Astrocyte (in vitro differentiated cells and primary cell): ENCODE measurements at regions not wholly inside any gene's neighbourhood (a gene's known extent, or its start where the extent isn't known, plus 50 kb on each side); places are given as distances from the start of the nearest gene placed in this dataset.

Experiments
- DNase-seq: peaks from one replicate; pipeline ENCODE4 v3.0.0-alpha.2; 2010; ENCODE audit warnings: low read depth
- FAIRE-seq: peaks from 2 replicates; lab custom pipeline; 2011; peaks lifted over from hg19 to GRCh38; lab: Jason Lieb, UNC
- H2AFZ ChIP-seq: 2 replicates; pipeline ENCODE4 v1.6.0; 2012; ENCODE audit warnings: low read depth, low read length, inconsistent platforms
- H3K27ac ChIP-seq: 2 replicates; pipeline ENCODE4 v1.5.1; 2011; ENCODE audit warnings: low read depth, low read length, inconsistent platforms
- H3K27me3 ChIP-seq: 2 replicates; pipeline ENCODE4 v1.6.0; 2011; ENCODE audit warnings: low read length, inconsistent platforms; ENCODE audit not compliant: insufficient read depth
- H3K36me3 ChIP-seq: 2 replicates; pipeline ENCODE4 v1.5.1; 2011; ENCODE audit warnings: low read length, inconsistent platforms; ENCODE audit not compliant: insufficient read depth
- H3K4me1 ChIP-seq: 2 replicates; pipeline ENCODE4 v1.5.1; 2011; ENCODE audit warnings: low read length, inconsistent platforms; ENCODE audit not compliant: insufficient read depth
- H3K4me2 ChIP-seq: 2 replicates; pipeline ENCODE4 v1.6.0; 2012; ENCODE audit warnings: low read length, inconsistent platforms
- H3K4me3 ChIP-seq: 2 replicates; pipeline ENCODE4 v1.5.1; 2011; ENCODE audit warnings: low read depth, mild to moderate bottlenecking, low read length, inconsistent platforms; ENCODE audit not compliant: insufficient read depth
- H3K79me2 ChIP-seq: 2 replicates; pipeline ENCODE4 v1.6.0; 2012; ENCODE audit warnings: mild to moderate bottlenecking, low read length, inconsistent platforms; ENCODE audit not compliant: insufficient read depth
- H3K9ac ChIP-seq: 2 replicates; pipeline ENCODE4 v1.6.0; 2012; ENCODE audit warnings: mild to moderate bottlenecking, low read length, inconsistent platforms
- H3K9me3 ChIP-seq: 2 replicates; pipeline ENCODE4 v1.5.1; 2012; ENCODE audit warnings: low read depth, mild to moderate bottlenecking, low read length, inconsistent platforms; ENCODE audit not compliant: insufficient read depth
- H4K20me1 ChIP-seq: 2 replicates; pipeline ENCODE4 v1.6.0; 2012; ENCODE audit warnings: low read length, inconsistent platforms; ENCODE audit not compliant: insufficient read depth
- H3K27ac Mint-ChIP-seq: one replicate; pipeline ENCODE4 v1.8.0; 2021; ENCODE audit warnings: mild to moderate bottlenecking, mixed read lengths; ENCODE audit not compliant: unreplicated experiment
- H3K27me3 Mint-ChIP-seq: one replicate; pipeline ENCODE4 v1.8.0; 2021; ENCODE audit warnings: low read depth, mixed read lengths; ENCODE audit not compliant: unreplicated experiment
- H3K36me3 Mint-ChIP-seq: one replicate; pipeline ENCODE4 v1.8.0; 2021; ENCODE audit warnings: low read depth, mixed read lengths; ENCODE audit not compliant: unreplicated experiment
- H3K4me1 Mint-ChIP-seq: one replicate; pipeline ENCODE4 v1.8.0; 2021; ENCODE audit warnings: low read depth, mixed read lengths; ENCODE audit not compliant: unreplicated experiment
- H3K4me3 Mint-ChIP-seq: one replicate; pipeline ENCODE4 v1.8.0; 2021; ENCODE audit warnings: mild to moderate bottlenecking, moderate library complexity, mixed read lengths; ENCODE audit not compliant: unreplicated experiment
- H3K9me3 Mint-ChIP-seq: one replicate; pipeline ENCODE4 v1.8.0; 2021; ENCODE audit warnings: mild to moderate bottlenecking, mixed read lengths; ENCODE audit not compliant: unreplicated experiment
- EZH2 ChIP-seq: IDR thresholded peaks from 2 replicates; pipeline ENCODE4 v1.6.1; 2012; ENCODE audit warnings: mild to moderate bottlenecking, low read length, inconsistent platforms; ENCODE audit not compliant: insufficient read depth
- TF ChIP-seq, protein P1 (sequence below): IDR thresholded peaks from 2 replicates; pipeline ENCODE4 v1.5.1; 2011; ENCODE audit warnings: low read depth, mild to moderate bottlenecking, inconsistent platforms, low read length, moderate library complexity; ENCODE audit not compliant: insufficient read depth

- H3K9me3 Mint-ChIP-seq = peaks cover 2% of the 10 kb centered on the region
- no peak for FAIRE-seq
Measured at GRCh38 chr5:124891179-124891578, 144.7 kb upstream of the ZNF608 start.

DNA sequence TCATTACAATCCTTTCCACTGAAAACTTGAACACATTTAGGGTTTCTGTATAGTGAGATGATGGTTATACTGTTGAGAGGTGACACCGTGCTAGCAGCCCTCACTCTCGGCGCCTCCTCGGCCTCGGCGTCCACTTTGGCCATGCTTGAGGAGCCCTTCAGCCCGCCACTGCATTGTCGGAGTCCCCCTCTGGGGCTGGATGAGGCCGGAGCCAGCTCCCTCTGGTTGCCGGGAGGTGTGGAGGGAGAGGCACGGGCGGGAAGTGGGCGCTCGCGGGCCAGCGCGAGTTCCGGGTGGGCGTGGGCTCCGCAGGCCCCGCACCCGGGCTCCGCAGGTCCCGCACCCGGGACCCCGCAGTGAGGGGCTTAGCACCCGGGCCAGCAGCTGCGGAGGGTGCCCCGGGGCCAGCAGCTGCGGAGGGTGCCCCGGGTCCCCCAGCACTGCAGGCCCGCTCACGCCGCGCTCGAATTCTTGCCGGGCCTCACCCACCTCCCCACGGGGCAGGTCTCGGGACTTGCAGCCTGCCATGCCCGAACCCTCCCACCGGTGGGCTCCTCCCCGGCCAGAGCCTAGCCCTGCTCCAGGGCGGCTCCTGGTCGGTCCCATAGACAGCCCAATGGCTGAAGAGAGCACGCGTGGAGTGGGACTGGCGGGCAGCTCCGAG, 145.9 kb upstream of the ZNF608 start:
- Mint-ChIP-seq H3K36me3 (no peaks in the 10 kb centered on the region), H3K27ac (no peak overlapping the region), H3K27me3 (no peaks in the 10 kb centered on the region), H3K4me3 (no peak overlapping the region), H3K9me3 (peaks cover 2% of the 10 kb centered on the region), H3K4me1 (peaks cover 24% of the 10 kb centered on the region)
- Histone ChIP-seq H3K79me2 (no peaks in the 10 kb centered on the region), H3K9me3 (no peaks in the 10 kb centered on the region), H3K4me1 (no peaks in the 10 kb centered on the region), H3K4me3 (no peak overlapping the region), H3K9ac (no peak overlapping the region), H4K20me1 (no peaks in the 10 kb centered on the region), H3K27ac (no peak overlapping the region), H3K4me2 (no peak overlapping the region), H3K36me3 (no peaks in the 10 kb centered on the region), H2AFZ (no peak overlapping the region), H3K27me3 (no peaks in the 10 kb centered on the region)
- DNase-seq = no peak
- no peak for TF ChIP-seq EZH2
- TF ChIP-seq, protein P1, sequence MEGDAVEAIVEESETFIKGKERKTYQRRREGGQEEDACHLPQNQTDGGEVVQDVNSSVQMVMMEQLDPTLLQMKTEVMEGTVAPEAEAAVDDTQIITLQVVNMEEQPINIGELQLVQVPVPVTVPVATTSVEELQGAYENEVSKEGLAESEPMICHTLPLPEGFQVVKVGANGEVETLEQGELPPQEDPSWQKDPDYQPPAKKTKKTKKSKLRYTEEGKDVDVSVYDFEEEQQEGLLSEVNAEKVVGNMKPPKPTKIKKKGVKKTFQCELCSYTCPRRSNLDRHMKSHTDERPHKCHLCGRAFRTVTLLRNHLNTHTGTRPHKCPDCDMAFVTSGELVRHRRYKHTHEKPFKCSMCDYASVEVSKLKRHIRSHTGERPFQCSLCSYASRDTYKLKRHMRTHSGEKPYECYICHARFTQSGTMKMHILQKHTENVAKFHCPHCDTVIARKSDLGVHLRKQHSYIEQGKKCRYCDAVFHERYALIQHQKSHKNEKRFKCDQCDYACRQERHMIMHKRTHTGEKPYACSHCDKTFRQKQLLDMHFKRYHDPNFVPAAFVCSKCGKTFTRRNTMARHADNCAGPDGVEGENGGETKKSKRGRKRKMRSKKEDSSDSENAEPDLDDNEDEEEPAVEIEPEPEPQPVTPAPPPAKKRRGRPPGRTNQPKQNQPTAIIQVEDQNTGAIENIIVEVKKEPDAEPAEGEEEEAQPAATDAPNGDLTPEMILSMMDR = no peak
- no peak for FAIRE-seq

More at GRCh38 chr5:124891179-124891578, 144.7 kb upstream of the ZNF608 start:
- TF ChIP-seq, protein P1 = no peak
- no peak for TF ChIP-seq EZH2
- H3K4me1 Mint-ChIP-seq = peaks cover 27% of the 10 kb centered on the region
- H3K9ac ChIP-seq = no peak overlapping the region
- no peaks in the 10 kb centered on the region for H4K20me1 ChIP-seq
- H3K4me2 ChIP-seq = no peak overlapping the region
- no peak overlapping the region for H3K27ac Mint-ChIP-seq
- H3K4me3 ChIP-seq = no peak overlapping the region
- no peak overlapping the region for H2AFZ ChIP-seq
- H3K36me3 ChIP-seq = no peaks in the 10 kb centered on the region
- no peak overlapping the region for H3K27ac ChIP-seq
- no peaks in the 10 kb centered on the region for H3K36me3 Mint-ChIP-seq
- no peak for DNase-seq
- no peaks in the 10 kb centered on the region for H3K79me2 ChIP-seq
- H3K27me3 Mint-ChIP-seq = no peaks in the 10 kb centered on the region
- no peaks in the 10 kb centered on the region for H3K27me3 ChIP-seq
- no peak overlapping the region for H3K4me3 Mint-ChIP-seq
- H3K9me3 ChIP-seq = no peaks in the 10 kb centered on the region
- H3K4me1 ChIP-seq = no peaks in the 10 kb centered on the region

- H3K4me3 Mint-ChIP-seq = no peak overlapping the region
- Histone ChIP-seq H3K27ac (no peak overlapping the region), H3K9ac (no peak overlapping the region), H3K4me3 (no peak overlapping the region), H4K20me1 (no peaks in the 10 kb centered on the region), H3K79me2 (no peaks in the 10 kb centered on the region), H3K4me2 (no peak overlapping the region), H2AFZ (no peak overlapping the region), H3K36me3 (no peaks in the 10 kb centered on the region), H3K9me3 (no peaks in the 10 kb centered on the region), H3K27me3 (no peaks in the 10 kb centered on the region), H3K4me1 (no peaks in the 10 kb centered on the region)
- no peaks in the 10 kb centered on the region for H3K36me3 Mint-ChIP-seq
- peaks cover 2% of the 10 kb centered on the region for H3K9me3 Mint-ChIP-seq
- no peak for DNase-seq
- peaks cover 4% of the 10 kb centered on the region for H3K4me1 Mint-ChIP-seq
- TF ChIP-seq EZH2 = no peak
- TF ChIP-seq, protein P1 = no peak
- H3K27me3 Mint-ChIP-seq = no peaks in the 10 kb centered on the region
- H3K27ac Mint-ChIP-seq = no peak overlapping the region
- FAIRE-seq = no peak
Measured at GRCh38 chr5:124894541-124894940, 148.1 kb upstream of the ZNF608 start.
